ENCODE measurements at regions not wholly inside any gene's neighbourhood (a gene's known extent, or its start where the extent isn't known, plus 50 kb on each side); places are given as distances from the start of the nearest gene placed in this dataset.
"Not testable (repeated sequence)": the region's sequence is repeated elsewhere in the genome, so short reads cannot be mapped to it uniquely, and the experiment has no call there.

DNA sequence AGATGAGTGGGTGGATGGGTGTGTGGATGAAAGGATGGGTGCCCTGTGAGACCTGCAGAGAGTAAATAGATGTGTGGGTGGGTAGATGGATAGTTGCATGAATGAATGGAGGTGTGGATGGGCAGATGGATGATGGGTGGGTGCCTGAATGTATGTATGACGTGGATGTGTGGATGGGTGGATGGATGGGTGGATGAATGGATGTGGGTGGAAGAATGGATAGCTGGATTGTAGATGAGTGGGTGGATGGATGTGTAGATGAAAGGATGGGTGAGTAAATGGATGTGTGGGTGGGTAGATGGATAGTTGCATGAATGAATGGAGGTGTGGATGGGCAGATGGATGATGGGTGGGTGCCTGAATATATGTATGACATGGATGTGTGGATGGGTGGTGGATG lies 374.7 kb downstream of the BRD1 start:
- TF ChIP-seq CTCF (IDR thresholded peaks at IDR 0.05; ENCODE audit: insufficient read depth, low read length); POLR2AphosphoS5 (IDR thresholded peaks at IDR 0.05; ENCODE audit: low read depth): not testable (repeated sequence)

Measured in HL-60 (cell line).